ENCODE measurements at regions not wholly inside any gene's neighbourhood (a gene's known extent, or its start where the extent isn't known, plus 50 kb on each side); places are given as distances from the start of the nearest gene placed in this dataset.

DNA sequence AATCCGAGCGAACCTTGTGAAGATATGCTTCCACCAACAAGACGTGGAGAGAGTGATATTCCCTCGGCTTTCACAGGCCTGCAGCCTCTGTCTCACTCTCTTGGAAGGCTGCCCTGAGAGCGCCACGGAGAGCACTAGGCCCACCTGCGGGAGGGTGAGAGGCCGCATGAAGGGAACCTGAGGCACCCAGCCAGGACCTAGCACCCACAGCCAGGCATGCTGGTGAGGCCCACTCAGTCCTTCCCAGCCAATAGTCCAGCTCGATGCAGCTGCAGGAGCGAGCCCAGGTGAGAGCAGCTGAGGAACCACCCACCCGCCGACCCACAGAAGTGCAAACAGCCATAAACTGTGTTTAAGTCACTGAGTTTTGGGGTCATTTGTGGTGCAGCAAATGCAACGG, 227.2 kb downstream of the QKI start:
- no peak overlapping the region for H3K4me3 ChIP-seq (ENCODE audit: insufficient read depth, low read depth, low read length)
- 94 to 96% methylated on average over 13 of the region's 13 CpGs for WGBS, 2 experiments

GRCh38 chr6:163640641-163641040, 226.1 kb downstream of the QKI start:
- Histone ChIP-seq H3K4me3 (ENCODE audit: insufficient read depth, low read depth, low read length) (no peak overlapping the region), H3K27me3 (ENCODE audit: control insufficient read depth, insufficient read depth, low read length, poor library complexity, severe bottlenecking) (no peaks in the 10 kb centered on the region), H3K4me1 (ENCODE audit: control insufficient read depth, insufficient read depth, low read length) (no peaks in the 10 kb centered on the region), H3K27ac (ENCODE audit: insufficient read depth, low read depth, low read length, poor library complexity, severe bottlenecking) (no peak overlapping the region), H3K9me3 (ENCODE audit: control insufficient read depth, low read length) (no peaks in the 10 kb centered on the region), H3K36me3 (ENCODE audit: control insufficient read depth, insufficient read depth, low read length) (no peaks in the 10 kb centered on the region)
- whole genome bisulfite sequencing, 2 experiments: 94 to 96% methylated on average over 21 of the region's 21 CpGs

More for the DNA sequence above, 227.2 kb downstream of the QKI start:
- Histone ChIP-seq H3K27me3 (ENCODE audit: control insufficient read depth, insufficient read depth, low read length, poor library complexity, severe bottlenecking) (no peaks in the 10 kb centered on the region), H3K4me1 (ENCODE audit: control insufficient read depth, insufficient read depth, low read length) (no peaks in the 10 kb centered on the region), H3K36me3 (ENCODE audit: control insufficient read depth, insufficient read depth, low read length) (no peaks in the 10 kb centered on the region), H3K27ac (ENCODE audit: insufficient read depth, low read depth, low read length, poor library complexity, severe bottlenecking) (no peak overlapping the region), H3K9me3 (ENCODE audit: control insufficient read depth, low read length) (no peaks in the 10 kb centered on the region)

DNA sequence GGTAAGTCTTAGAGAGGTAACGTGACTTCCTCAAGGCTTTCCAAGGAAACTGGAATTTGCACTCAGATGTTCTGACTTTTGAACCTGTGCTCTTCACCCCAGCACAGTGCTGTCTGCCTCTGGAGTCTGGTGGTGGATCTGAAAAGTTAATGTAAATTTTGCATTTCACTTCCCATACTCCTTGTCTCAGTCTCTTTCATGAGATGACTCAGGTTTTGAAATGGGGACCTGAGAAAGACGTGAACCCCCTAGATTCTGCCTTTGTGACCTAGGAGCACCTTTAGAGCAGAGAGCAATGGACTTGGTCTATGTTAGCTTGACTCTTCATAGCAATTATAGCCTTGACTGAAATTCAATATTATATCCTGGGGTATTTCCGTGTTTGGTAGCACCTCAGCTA, 223.0 kb downstream of the QKI start:
- Histone ChIP-seq H3K4me3 (ENCODE audit: insufficient read depth, low read depth, low read length) (no peak overlapping the region), H3K27me3 (ENCODE audit: control insufficient read depth, insufficient read depth, low read length, poor library complexity, severe bottlenecking) (no peaks in the 10 kb centered on the region), H3K27ac (ENCODE audit: insufficient read depth, low read depth, low read length, poor library complexity, severe bottlenecking) (no peak overlapping the region), H3K36me3 (ENCODE audit: control insufficient read depth, insufficient read depth, low read length) (no peaks in the 10 kb centered on the region), H3K9me3 (ENCODE audit: control insufficient read depth, low read length) (no peaks in the 10 kb centered on the region), H3K4me1 (ENCODE audit: control insufficient read depth, insufficient read depth, low read length) (no peaks in the 10 kb centered on the region)
- 80 to 95% methylated on average over 2 to 3 of the region's 3 CpGs for WGBS, 2 experiments

- Histone ChIP-seq H3K9me3 (ENCODE audit: control insufficient read depth, low read length) (no peaks in the 10 kb centered on the region), H3K27me3 (ENCODE audit: control insufficient read depth, insufficient read depth, low read length, poor library complexity, severe bottlenecking) (no peaks in the 10 kb centered on the region)
- WGBS, 2 experiments: 64 to 65% methylated on average over 22 of the region's 22 CpGs
These were observed 221.3 kb downstream of the QKI start for GRCh38 chr6:163635731-163636364.

DNA sequence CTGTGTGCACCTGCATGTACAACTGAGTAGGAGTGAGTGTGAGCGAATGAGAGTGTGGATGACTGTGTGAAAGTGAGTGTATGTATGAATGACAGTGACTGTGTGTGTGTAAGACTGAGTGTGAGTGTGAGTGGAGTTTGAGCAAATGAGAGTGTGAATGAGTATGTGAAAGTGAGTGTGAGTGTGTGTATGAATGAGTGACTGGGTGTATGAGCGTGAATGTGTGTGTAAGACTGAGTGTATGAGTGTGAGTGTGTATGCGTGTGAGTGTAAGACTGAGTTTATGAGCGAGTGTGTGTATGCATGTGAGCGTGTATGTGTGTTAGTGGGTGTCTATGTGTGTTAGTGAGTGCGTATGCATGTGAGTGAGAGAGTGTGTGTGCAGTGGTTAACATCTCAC, 220.8 kb downstream of the QKI start:
- Histone ChIP-seq H3K4me1 (ENCODE audit: control insufficient read depth, insufficient read depth, low read length) (no peaks in the 10 kb centered on the region), H3K36me3 (ENCODE audit: control insufficient read depth, insufficient read depth, low read length) (no peaks in the 10 kb centered on the region), H3K9me3 (ENCODE audit: control insufficient read depth, low read length) (no peaks in the 10 kb centered on the region), H3K27ac (ENCODE audit: insufficient read depth, low read depth, low read length, poor library complexity, severe bottlenecking) (no peak overlapping the region), H3K4me3 (ENCODE audit: insufficient read depth, low read depth, low read length) (no peak overlapping the region), H3K27me3 (ENCODE audit: control insufficient read depth, insufficient read depth, low read length, poor library complexity, severe bottlenecking) (no peaks in the 10 kb centered on the region)
- 89 to 94% methylated on average over 6 of the region's 6 CpGs for WGBS, 2 experiments

More at GRCh38 chr6:163635731-163636364, 221.3 kb downstream of the QKI start:
- Histone ChIP-seq H3K4me3 (ENCODE audit: insufficient read depth, low read depth, low read length) (no peak overlapping the region), H3K36me3 (ENCODE audit: control insufficient read depth, insufficient read depth, low read length) (no peaks in the 10 kb centered on the region), H3K4me1 (ENCODE audit: control insufficient read depth, insufficient read depth, low read length) (no peaks in the 10 kb centered on the region), H3K27ac (ENCODE audit: insufficient read depth, low read depth, low read length, poor library complexity, severe bottlenecking) (no peak overlapping the region)

GRCh38 chr6:163634211-163635171, 220.0 kb downstream of the QKI start:
- Histone ChIP-seq H3K36me3 (ENCODE audit: control insufficient read depth, insufficient read depth, low read length) (no peaks in the 10 kb centered on the region), H3K27ac (ENCODE audit: insufficient read depth, low read depth, low read length, poor library complexity, severe bottlenecking) (no peak overlapping the region), H3K4me1 (ENCODE audit: control insufficient read depth, insufficient read depth, low read length) (no peaks in the 10 kb centered on the region), H3K9me3 (ENCODE audit: control insufficient read depth, low read length) (no peaks in the 10 kb centered on the region), H3K4me3 (ENCODE audit: insufficient read depth, low read depth, low read length) (no peak overlapping the region), H3K27me3 (ENCODE audit: control insufficient read depth, insufficient read depth, low read length, poor library complexity, severe bottlenecking) (no peaks in the 10 kb centered on the region)
- WGBS, 2 experiments: 88 to 90% methylated on average over 21 of the region's 21 CpGs

- 96% methylated on average over 22 of the region's 22 CpGs for WGBS, 2 experiments
- Histone ChIP-seq H3K27ac (ENCODE audit: insufficient read depth, low read depth, low read length, poor library complexity, severe bottlenecking) (no peak overlapping the region), H3K9me3 (ENCODE audit: control insufficient read depth, low read length) (no peaks in the 10 kb centered on the region), H3K4me3 (ENCODE audit: insufficient read depth, low read depth, low read length) (no peak overlapping the region), H3K36me3 (ENCODE audit: control insufficient read depth, insufficient read depth, low read length) (no peaks in the 10 kb centered on the region), H3K4me1 (ENCODE audit: control insufficient read depth, insufficient read depth, low read length) (no peaks in the 10 kb centered on the region), H3K27me3 (ENCODE audit: control insufficient read depth, insufficient read depth, low read length, poor library complexity, severe bottlenecking) (no peaks in the 10 kb centered on the region)
These were observed 216.5 kb downstream of the QKI start for GRCh38 chr6:163630991-163631390.

DNA sequence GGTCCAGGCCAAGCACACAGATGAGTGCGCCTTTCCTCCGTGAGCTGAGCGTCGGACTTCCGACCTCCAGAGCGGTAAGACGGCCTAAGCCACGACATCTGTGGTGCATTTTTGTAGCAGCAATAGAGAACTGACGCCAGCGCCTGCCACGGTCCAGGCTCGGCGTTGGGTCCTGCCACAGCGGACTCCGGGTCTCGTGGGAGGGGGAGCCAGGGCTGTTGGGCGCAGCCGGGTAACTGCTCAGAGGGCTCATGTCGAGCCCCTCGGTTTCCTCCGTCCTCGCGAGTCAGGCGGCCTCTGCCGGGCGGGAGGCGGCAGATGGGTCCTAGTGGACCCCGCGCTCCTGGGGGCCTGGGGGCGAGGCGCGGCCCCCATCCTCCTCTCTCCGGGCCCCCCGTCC, 216.1 kb downstream of the QKI start:
- H3K27me3 ChIP-seq (ENCODE audit: control insufficient read depth, insufficient read depth, low read length, poor library complexity, severe bottlenecking): no peaks in the 10 kb centered on the region
- H3K4me1 ChIP-seq (ENCODE audit: control insufficient read depth, insufficient read depth, low read length): no peaks in the 10 kb centered on the region
- no peaks in the 10 kb centered on the region for H3K9me3 ChIP-seq (ENCODE audit: control insufficient read depth, low read length)
- no peak overlapping the region for H3K4me3 ChIP-seq (ENCODE audit: insufficient read depth, low read depth, low read length)
- no peak overlapping the region for H3K27ac ChIP-seq (ENCODE audit: insufficient read depth, low read depth, low read length, poor library complexity, severe bottlenecking)
- H3K36me3 ChIP-seq (ENCODE audit: control insufficient read depth, insufficient read depth, low read length): no peaks in the 10 kb centered on the region
- WGBS, 2 experiments: 96 to 98% methylated on average over 34 of the region's 34 CpGs

DNA sequence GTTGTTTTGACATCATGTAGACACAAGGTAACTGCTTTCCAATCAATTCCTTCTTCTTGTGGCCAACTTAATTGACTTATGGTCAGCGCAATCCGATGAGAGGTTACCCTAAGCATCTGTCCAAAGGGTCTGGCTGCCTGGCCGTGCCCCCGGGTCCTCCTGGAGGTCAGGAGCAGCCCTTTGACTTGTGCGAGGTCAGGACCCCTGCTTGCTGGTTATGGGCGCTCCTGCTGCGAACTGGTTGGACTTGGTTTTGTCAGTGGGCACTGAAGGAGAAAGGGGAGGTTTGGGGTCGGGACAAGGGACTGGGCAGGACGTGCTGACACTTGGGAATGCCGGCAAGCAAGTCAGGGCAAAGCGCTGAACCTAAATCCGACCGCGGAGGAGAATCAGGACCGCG, 215.6 kb downstream of the QKI start:
- Histone ChIP-seq H3K4me3 (ENCODE audit: insufficient read depth, low read depth, low read length) (no peak overlapping the region), H3K36me3 (ENCODE audit: control insufficient read depth, insufficient read depth, low read length) (no peaks in the 10 kb centered on the region), H3K9me3 (ENCODE audit: control insufficient read depth, low read length) (no peaks in the 10 kb centered on the region), H3K27me3 (ENCODE audit: control insufficient read depth, insufficient read depth, low read length, poor library complexity, severe bottlenecking) (no peaks in the 10 kb centered on the region), H3K4me1 (ENCODE audit: control insufficient read depth, insufficient read depth, low read length) (no peaks in the 10 kb centered on the region), H3K27ac (ENCODE audit: insufficient read depth, low read depth, low read length, poor library complexity, severe bottlenecking) (no peak overlapping the region)
- WGBS, 2 experiments: 96 to 97% methylated on average over 16 of the region's 16 CpGs
